Stomach (tissue), 4 donors: ENCODE measurements at regions not wholly inside any gene's neighbourhood (a gene's known extent, or its start where the extent isn't known, plus 50 kb on each side); places are given as distances from the start of the nearest gene placed in this dataset.

Experiments
- EP300 ChIP-seq: sonication (generic); formaldehyde crosslinking; IDR thresholded peaks from one replicate; pipeline ENCODE4 v1.6.1; 2017; ENCODE audit warnings: antibody characterized with exemption
- POLR2A ChIP-seq, 4 donors: fragments of 450-650 bp; IDR thresholded peaks; one replicate each; pipeline ENCODE4 v1.6.1; 2016; ENCODE audit warnings: antibody characterized with exemption in 4 of 4, control low read depth in 2 of 4, mild to moderate bottlenecking in 1 of 4, moderate library complexity in 1 of 4
- POLR2AphosphoS5 ChIP-seq, 3 donors: sonication (generic); formaldehyde crosslinking; IDR thresholded peaks; one replicate each; pipeline ENCODE4 v1.6.1; 2016; ENCODE audit warnings: antibody characterized with exemption in 3 of 3
- TF ChIP-seq, protein P1 (sequence below), 7 experiments: fragments of 450-650 bp in 4 of 7; fragments of 200-600 bp in 3 of 7; sonication (generic) in 3 of 7; IDR thresholded peaks; one replicate each; pipeline ENCODE4 v1.5.1; 2016 to 2019; ENCODE audit warnings: antibody characterized with exemption in 7 of 7, control low read depth in 2 of 7, mild to moderate bottlenecking in 1 of 7

DNA sequence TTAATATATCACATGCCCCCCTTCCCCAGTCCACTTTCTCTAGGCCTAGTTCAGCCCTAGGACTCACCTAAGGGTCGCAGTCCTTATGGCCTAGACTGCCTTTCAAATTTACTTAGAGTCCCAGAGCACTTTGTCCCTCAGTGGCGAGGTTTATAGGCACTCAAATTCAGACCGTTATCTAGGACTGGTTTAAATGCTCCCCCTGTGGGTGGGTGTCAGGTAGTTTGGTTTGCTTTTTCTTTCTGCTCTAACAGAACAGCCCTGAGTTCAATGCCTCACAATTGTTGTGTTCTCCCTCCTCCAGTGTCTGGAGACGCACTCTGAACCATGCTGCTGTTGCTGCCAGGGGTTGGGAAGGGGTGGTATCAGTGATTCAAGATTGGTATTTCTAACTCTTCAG lies 317.1 kb downstream of the MAT2B start:
- TF ChIP-seq, protein P1, sequence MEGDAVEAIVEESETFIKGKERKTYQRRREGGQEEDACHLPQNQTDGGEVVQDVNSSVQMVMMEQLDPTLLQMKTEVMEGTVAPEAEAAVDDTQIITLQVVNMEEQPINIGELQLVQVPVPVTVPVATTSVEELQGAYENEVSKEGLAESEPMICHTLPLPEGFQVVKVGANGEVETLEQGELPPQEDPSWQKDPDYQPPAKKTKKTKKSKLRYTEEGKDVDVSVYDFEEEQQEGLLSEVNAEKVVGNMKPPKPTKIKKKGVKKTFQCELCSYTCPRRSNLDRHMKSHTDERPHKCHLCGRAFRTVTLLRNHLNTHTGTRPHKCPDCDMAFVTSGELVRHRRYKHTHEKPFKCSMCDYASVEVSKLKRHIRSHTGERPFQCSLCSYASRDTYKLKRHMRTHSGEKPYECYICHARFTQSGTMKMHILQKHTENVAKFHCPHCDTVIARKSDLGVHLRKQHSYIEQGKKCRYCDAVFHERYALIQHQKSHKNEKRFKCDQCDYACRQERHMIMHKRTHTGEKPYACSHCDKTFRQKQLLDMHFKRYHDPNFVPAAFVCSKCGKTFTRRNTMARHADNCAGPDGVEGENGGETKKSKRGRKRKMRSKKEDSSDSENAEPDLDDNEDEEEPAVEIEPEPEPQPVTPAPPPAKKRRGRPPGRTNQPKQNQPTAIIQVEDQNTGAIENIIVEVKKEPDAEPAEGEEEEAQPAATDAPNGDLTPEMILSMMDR (IDR thresholded peaks at IDR 0.05): no peak
- no peak for TF ChIP-seq POLR2AphosphoS5 (IDR thresholded peaks at IDR 0.05)
- TF ChIP-seq POLR2A (IDR thresholded peaks at IDR 0.05): no peak
- TF ChIP-seq EP300: no peak
